ENCODE measurements at regions not wholly inside any gene's neighbourhood (a gene's known extent, or its start where the extent isn't known, plus 50 kb on each side); places are given as distances from the start of the nearest gene placed in this dataset.

DNA sequence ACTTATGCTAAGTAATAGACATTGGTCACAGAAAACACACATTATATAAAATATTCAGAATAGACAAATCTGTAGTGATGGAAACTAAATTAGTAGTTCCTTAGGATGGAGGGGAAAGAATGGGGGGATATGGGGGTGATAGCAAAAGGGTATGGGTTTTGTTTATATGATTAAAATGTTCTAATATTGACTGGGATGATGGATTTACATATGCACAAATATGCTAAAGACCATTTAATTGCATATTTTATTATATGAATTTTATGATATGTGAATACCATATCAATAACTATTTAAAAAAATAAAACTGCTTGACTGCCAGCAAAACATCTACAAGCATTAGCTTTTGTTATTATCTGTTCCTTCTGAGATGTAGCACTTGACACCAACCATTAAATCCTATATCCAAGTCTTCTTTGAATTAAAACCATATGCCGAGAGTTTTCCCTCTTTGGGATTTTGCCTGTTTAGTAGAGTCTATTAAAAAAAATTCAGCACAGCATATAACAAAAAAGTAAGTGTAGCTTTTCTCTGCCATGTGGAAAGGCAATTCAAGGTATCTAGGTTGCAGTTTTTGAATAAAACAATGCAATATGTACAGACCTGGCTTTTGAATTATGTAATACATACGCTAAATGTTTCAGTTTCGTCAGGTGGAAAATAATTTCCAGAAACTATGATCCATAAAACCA, 2584.1 kb upstream of the PCDH20 start:
- intact Hi-C loops (cut with DNase I): no loop called here
- DNase-seq (no peak), ATAC-seq (ENCODE audit: poor library complexity) (no peak)

DNA sequence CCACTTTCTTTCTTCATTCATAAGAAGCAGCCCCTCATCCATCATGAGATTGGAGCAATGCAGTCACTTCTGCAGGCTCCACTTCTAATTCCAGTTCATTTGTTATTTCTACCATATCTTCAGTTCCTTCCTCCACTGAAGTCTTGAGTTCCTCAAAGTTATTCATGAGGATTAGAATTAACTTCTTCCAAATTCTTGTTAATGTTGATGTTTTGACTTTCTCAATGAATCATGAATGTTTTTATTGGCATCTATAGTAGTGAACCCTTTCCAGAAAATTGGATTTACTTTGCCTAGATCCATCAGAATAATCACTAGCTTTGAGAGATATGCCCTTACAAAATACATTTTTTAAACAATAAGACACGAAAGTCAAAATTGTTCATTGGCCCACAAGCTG, 2567.7 kb upstream of the PCDH20 start:
- intact Hi-C loops (cut with DNase I): no loop called here
- no peak for ATAC-seq (ENCODE audit: poor library complexity)
- DNase-seq: no peak

DNA sequence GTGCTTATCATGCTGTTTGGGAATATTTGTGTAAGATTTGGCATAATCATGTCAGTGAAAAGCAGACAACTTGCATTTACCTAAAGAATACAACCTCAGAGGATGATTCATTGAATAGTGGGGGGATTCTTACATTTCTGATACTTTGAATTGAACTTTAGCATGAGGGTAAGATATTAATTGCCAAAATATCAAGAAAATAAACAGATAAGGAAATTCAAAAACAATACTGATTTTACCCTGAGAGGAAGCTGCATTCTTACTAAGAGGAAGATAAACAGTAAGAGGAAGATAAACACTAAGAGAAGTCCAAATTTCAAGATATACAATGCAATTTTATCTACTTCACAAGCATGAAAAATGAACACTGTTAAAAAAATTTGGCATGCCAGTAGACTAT, 2564.3 kb upstream of the PCDH20 start:
- DNase-seq: no peak
- ATAC-seq (ENCODE audit: poor library complexity): no peak

DNA sequence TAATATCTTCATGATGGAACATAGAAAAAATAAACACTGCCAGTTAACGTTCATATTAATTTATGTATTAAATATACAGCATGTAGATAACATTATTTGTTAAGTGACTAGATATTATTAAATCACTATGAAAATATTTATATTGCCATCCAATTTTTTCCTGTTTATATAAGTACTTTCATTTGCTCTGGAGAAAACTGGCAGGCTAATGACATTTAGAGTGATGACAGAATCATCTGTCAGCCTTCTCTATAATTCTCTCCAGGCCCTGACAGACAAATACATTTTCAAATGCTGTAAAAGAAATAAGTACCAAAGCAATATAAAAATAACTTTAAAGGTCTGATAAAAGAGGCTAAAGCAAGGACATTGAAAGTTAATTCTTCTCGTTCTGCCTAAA, 2556.7 kb upstream of the PCDH20 start:
- no peak for DNase-seq
- intact Hi-C loops (cut with DNase I): no loop called here
- ATAC-seq (ENCODE audit: poor library complexity): no peak

More for the DNA sequence above, 2564.3 kb upstream of the PCDH20 start:
- intact Hi-C loops (cut with DNase I): no loop called here

DNA sequence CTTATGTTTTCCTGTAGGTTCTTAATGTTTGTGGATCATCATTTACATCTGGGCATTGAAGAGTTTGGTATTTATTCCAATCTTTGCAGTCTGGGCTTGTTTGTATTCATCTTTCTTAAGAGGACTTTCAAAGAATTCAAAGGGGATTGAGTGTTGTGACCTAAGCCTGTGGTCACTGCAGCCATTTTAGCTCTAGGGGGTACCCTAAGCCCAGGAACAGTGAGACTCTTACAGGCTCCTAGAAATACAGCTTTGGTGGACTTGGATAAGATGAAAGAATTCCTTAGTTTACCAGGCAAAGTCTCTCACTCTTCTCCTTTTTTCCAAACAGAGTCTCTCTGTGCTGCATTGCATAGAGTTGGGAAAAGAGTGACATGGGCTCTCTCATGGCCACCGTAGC, 2539.0 kb upstream of the PCDH20 start:
- ATAC-seq (ENCODE audit: poor library complexity) (no peak), DNase-seq (no peak)
- intact Hi-C loops (cut with DNase I): no loop called here

DNA sequence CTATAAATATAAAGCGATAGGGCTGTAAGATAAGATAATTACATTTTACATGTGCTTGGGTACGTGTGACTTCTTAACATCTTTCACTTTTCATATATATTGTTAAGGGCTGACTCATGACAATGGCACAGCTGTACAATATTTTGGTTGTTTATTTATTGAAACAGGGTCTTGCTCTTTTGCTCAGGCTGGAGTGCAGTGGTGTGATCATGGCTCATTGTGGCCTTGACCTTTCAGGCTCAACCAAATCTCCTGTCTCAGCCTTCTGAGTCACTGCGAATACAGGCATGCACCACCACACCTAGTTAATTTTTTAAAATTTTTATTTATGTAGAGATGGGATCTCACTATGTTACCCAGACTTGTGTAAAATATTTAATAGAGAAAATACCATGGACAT, 2532.4 kb upstream of the PCDH20 start:
- ATAC-seq (ENCODE audit: poor library complexity) (no peak), DNase-seq (no peak)
- intact Hi-C loops (cut with DNase I): no loop called here

DNA sequence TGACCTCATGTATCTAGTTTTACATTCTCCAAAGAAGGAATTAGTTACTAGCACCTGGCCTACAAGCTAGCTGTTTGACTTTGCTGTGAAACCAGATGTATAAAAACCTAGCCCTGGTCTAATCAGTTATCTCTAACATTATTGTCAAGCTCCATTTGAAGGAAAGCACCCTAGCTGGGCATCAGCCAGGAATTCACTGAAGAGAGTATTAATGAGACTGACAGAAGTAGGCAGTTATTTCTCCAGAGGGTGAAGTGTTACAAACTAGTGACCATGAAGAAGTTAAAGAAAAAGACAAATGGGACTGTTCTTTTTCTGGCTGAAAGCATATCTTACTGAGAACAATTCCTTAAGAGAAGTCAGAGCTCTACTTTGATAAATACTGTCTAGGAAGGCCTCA, 2529.3 kb upstream of the PCDH20 start:
- no peak for DNase-seq
- ATAC-seq (ENCODE audit: poor library complexity): no peak
- intact Hi-C loops (cut with DNase I): no loop called here

DNA sequence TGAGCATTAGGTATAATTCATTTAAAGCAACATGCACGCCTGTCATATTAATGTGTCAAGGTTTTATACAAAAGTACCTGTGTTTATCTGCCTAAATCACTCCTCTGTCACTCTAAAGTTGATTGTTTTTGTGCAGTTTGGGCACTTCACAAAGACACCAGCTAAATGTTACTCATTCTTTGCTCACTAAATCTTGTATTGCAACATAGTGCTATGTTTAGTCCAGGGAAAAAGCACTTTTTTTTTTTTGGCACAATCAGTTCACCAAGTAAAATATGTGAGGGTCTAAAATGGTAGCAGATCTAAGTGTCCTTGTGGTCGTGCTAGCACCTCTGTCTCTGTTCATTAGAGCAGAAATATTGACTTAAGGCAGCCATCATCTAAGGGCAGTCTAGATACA, 2526.7 kb upstream of the PCDH20 start:
- DNase-seq (no peak), ATAC-seq (ENCODE audit: poor library complexity) (no peak)
- intact Hi-C loops (cut with DNase I): no loop called here

DNA sequence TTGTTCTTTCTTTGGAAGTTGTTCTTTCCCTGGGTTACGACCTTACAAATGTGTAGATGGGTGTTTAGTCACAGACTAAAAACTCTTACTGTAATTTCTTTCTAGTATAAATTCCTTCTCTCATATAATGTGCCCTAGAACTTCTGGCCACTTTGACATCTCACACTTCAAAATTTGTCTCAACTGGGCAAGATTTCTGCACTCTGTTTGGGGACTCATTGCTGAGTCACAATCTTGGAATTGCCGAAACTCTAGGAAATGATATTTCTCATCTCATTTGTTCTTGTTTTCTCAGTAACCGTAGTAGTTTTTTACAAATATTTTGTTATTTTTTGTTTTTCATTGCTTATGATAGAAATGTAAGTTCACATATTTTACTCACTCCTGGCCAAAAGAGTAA, 2523.2 kb upstream of the PCDH20 start:
- ATAC-seq (ENCODE audit: poor library complexity) (no peak), DNase-seq (no peak)
- intact Hi-C loops (cut with DNase I): no loop called here

DNA sequence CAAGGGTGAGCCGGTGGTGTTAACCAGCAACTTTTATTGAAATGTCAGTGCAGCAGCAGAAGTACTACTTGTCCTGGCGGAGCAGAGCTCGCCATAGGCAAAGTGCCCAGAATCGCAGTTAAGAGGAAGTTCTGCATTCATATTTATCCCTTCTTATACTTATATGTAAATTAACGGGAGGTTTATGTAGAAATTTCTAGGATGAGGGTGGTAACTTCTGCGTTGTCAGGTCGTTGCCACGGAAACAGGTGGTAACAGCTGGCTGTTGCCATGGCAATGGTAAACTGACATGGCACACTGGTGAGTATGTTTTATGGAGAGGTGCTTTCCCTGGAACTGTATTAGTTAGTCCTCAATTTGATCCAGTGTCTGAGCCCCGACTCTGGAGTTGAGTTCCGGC, 2494.9 kb upstream of the PCDH20 start:
- no peak for ATAC-seq (ENCODE audit: poor library complexity)
- DNase-seq: no peak
- intact Hi-C loops (cut with DNase I): no loop called here

DNA sequence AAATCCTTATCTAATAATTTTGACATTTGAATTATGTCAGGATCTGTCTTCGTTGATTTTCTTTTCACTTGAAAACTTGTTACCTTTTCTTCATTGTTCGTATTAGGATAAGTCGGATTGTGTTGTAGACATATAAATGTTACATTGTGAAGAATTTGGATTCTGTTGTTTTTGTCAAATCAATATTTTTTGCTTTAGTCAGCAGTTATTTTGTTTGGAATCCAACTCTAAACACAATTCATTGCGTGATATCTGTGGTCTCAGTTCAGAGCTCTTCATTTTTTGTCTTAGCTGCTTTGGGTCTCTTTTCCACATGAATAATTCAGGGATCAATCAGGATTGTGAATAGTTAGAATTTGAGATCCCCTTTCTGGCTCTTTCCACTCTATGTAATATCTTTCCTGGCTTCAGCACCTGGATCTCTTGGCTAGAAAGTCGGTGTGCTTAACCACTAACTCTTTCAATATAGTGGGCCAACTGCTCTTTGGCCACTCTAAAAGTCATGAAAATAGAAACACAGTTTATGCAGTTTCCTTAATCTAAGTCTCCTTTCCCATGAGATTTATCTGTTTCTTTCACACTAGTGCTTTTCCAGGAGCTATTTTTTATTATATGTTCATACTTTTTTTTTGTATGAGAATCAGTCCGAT, 2494.2 kb upstream of the PCDH20 start:
- DNase-seq (no peak), ATAC-seq (ENCODE audit: poor library complexity) (no peak)
- intact Hi-C loops (cut with DNase I): no loop called here

DNA sequence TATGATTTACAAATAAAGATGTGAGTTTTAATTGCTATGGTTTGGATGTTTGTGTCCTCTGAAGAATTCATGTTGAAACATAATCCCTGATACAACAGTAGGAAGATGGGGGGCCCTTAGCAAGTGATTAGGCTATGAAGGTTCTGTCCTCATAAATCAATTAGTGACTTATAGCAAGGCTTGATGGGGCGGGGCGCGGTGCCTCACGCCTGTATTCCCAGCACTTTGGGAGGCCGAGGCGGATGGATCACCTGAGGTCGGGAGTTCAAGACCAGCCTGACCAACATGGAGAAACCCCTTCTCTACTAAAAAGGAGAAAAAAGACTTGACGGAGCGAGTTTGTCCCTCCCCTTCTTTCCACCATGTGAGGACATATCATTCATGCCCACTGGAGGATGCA, 2486.5 kb upstream of the PCDH20 start:
- DNase-seq (no peak), ATAC-seq (ENCODE audit: poor library complexity) (no peak)
- intact Hi-C loops (cut with DNase I): no loop called here

DNA sequence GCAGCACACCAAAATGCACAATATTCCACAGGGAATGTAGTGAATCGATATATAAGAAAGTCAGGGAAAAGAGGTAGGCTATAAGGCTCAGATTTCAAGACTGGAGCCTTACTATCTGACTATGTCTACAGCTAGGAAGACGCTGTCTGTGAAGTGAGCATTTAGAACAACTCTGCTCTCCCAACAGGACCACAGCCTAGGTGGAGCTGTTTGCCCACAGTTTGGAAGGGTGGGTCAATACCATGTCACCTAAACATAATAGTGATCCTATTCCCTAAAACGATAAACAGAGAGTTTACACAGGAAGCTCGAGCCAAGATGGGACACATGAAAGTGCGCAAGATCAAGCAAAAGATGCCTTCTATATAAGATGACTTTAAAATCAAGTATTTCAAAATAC, 2486.0 kb upstream of the PCDH20 start:
- ATAC-seq (ENCODE audit: poor library complexity) (no peak), DNase-seq (no peak)
- intact Hi-C loops (cut with DNase I): no loop called here

DNA sequence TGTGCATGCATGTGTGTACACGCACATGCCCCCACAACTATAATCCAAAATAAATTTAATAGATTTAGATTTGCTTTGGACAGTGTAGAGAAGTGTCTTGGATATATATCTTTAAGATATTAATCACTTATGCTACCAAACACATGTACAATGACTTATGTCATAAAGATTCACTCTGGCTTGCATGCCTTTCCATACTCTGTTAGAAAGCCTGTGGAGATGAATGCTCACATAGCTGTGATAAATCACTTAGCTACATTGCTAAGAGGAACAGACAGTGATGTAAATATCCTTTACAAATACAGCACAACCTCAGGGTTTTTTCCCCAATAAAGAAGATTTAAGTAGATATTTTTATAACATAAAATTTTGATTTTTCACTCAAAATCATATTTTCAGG, 2484.8 kb upstream of the PCDH20 start:
- ATAC-seq (ENCODE audit: poor library complexity): no peak
- intact Hi-C loops (cut with DNase I): no loop called here
- no peak for DNase-seq

DNA sequence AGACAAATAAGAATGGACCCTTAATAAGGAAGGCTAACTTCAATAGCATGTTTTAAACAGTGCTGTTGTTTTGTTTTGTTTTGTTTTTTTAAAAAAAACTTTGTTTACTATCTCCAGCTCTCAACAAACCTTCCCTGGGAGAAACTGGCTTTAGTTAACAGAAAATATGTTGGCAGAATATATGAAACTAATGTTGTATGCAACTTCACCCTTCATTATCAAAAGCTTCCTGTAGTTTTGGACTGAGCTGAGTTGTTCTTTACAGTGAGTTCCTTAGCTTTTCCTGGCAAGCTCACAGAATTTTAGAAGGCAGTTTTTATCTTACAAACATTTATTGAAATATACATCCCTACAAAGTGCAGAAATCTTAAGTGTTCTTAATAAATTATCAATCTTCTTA, 2480.7 kb upstream of the PCDH20 start:
- DNase-seq (no peak), ATAC-seq (ENCODE audit: poor library complexity) (no peak)
- intact Hi-C loops (cut with DNase I): no loop called here

DNA sequence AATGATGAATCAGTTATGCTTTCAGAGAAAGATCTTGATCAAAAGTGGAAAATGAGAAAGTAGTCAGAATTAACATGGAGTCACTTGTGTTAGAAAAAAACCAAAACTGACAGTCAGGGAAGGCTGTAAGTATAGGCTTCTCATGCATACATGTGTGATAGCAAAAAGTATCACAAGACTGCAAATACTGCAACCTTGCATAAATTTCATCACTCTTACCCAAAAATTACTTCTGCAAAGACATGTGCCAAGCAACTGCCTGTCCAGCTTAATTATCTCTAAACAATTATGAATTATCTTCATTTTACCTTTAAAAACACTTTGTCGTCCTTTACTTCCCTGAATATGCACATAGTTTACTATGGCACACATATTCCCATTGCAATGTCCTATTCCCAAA, 2466.4 kb upstream of the PCDH20 start:
- ATAC-seq (ENCODE audit: poor library complexity): no peak
- intact Hi-C loops (cut with DNase I): no loop called here

DNA sequence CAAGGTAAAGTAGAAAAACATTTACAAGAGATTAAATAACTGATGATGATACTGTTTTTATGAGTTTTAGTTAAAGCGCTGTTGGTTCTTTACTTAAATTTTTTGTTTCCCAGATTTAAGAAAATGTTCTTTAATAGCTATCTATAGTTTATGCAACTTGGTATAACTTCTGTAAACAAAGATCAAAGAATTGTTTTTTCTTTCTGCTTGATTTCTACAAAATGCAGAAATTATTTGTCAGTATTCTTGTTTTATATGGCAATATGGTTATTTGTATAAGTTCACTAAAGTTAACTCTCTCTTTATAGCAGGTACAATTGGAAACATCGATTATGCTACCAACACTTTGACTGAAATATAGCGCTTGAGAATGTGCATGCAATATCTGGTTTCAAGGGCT, 2465.1 kb upstream of the PCDH20 start:
- DNase-seq: no peak
- intact Hi-C loops (cut with DNase I): no loop called here
- ATAC-seq (ENCODE audit: poor library complexity): no peak

More for the DNA sequence above, 2466.4 kb upstream of the PCDH20 start:
- no peak for DNase-seq

DNA sequence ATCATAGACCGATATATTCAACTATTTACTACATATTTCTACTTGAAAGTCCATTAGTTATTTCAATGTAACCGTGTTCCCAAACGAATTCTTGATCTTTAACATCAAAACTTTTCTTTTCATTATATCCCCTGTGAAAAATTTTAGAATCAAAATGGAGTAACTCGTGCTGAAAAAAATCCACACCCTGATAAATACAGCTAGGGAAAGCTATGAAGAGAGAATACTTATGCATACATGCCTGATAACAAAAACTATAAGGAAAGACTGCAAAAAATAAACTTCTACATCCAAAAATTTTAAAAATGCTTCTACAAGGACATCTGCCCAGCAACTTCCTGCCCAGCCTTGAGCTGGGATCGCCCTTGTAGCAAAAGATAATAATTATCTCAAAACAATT, 2458.3 kb upstream of the PCDH20 start:
- ATAC-seq (ENCODE audit: poor library complexity): no peak
- intact Hi-C loops (cut with DNase I): no loop called here
- DNase-seq: no peak

DNA sequence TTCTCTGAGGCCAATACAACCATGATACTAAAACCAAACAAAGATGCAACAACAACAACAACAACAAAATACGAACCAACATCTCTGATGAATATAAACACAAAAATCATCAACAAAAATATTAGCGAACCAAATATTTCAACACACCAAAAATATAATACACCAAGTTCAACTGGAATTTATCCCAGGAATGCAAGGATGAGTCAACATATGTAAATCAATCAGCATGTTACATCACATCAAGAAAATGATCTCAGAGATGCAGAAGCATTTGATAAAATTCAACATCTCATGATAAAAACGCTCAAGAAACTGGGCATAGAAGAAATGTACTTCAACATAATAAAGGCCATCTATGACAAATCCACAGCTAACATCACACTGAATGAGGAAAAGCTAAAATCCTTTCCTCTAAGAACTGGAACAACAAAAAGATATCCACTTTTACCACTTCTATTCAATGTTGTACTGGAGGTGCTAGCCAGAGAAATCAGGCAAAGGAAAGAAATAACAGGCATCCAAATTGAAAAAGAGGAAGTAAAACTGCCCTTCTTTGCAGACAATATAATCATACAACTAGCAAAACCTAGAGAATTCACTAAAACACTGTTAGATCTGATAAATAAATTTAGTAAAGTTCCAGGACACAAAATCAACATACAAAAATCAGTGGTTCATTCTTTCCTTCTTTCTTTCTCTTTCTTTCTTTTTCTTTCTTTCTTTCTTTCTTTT, 2448.7 kb upstream of the PCDH20 start:
- intact Hi-C loops (cut with DNase I): no loop called here
- ATAC-seq (ENCODE audit: poor library complexity): no peak
- no peak for DNase-seq

DNA sequence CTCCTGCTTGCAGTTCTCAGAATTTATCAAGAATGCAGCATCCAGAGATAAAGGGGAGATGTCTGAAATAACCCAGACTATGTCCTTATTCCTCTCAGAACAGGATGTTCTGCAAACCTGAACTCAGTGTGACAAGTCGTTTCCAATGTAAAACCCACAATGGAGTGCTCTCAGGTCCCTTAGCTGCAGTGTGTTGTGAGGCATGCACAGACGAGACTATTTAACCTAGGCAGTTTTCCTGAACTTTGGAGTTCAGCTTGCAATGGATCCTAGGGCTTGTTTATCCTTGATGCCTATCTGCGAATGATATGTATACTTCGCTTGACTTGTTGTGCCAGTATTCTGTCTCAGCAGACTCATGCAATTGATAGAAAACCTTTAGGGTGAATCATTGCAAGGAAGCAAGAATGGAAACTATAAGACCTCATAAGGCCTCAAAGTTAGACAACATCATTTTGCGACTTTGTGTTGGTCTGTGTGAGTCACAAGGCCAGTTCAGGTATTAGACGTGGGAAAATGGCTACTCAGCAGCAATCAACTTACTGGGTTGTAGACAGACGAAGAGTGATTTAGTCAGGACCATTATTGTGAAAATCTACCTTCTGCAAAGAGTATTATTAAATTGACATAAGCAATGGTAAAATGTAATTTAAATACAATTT, 2439.9 kb upstream of the PCDH20 start:
- intact Hi-C loops (cut with DNase I): no loop called here
- no peak for DNase-seq
- no peak for ATAC-seq (ENCODE audit: poor library complexity)
